Hematopoietic multipotent progenitor cell treated with erythropoietin and hydrocortisone succinate and interleukin-3 and kit ligand, for 6 days (in vitro differentiated cells): ENCODE measurements at regions not wholly inside any gene's neighbourhood (a gene's known extent, or its start where the extent isn't known, plus 50 kb on each side); places are given as distances from the start of the nearest gene placed in this dataset.
"Not testable (repeated sequence)": the region's sequence is repeated elsewhere in the genome, so short reads cannot be mapped to it uniquely, and the experiment has no call there.

ENCODE experiments used
- DNase-seq: peaks from one replicate; pipeline ENCODE4 v3.0.0-alpha.2; 2015

GRCh38 chr7:66413379-66414114, 208.4 kb downstream of the TPST1 start:
- peak; percentile 94 for DNase-seq

GRCh38 chr7:66415659-66416265, 210.6 kb downstream of the TPST1 start:
- DNase-seq: no peak

- no peak for DNase-seq
These were observed 210.1 kb upstream of the KCTD7 start for GRCh38 chr7:66418537-66418936.

- DNase-seq: peak; percentile 51
These were observed 209.5 kb upstream of the KCTD7 start for GRCh38 chr7:66419210-66419609.

GRCh38 chr7:66421830-66422475, 206.7 kb upstream of the KCTD7 start:
- peak; percentile 60 for DNase-seq

GRCh38 chr7:66423729-66424128, 205.0 kb upstream of the KCTD7 start:
- no peak for DNase-seq

GRCh38 chr7:66426332-66426731, 202.3 kb upstream of the KCTD7 start:
- DNase-seq: no peak

GRCh38 chr7:66426996-66427395, 201.7 kb upstream of the KCTD7 start:
- DNase-seq: peak; percentile 30

GRCh38 chr7:66427956-66428355, 200.7 kb upstream of the KCTD7 start:
- DNase-seq: no peak

GRCh38 chr7:66429498-66430163, 199.1 kb upstream of the KCTD7 start:
- DNase-seq: no peak

- no peak for DNase-seq
These were observed 198.5 kb upstream of the KCTD7 start for GRCh38 chr7:66430164-66430545.

- DNase-seq: not testable (repeated sequence)
These were observed 189.8 kb upstream of the KCTD7 start for GRCh38 chr7:66438703-66439405.

GRCh38 chr7:66442385-66442784, 186.3 kb upstream of the KCTD7 start:
- no peak for DNase-seq

- no peak for DNase-seq
These were observed 184.7 kb upstream of the KCTD7 start for GRCh38 chr7:66443946-66444345.

GRCh38 chr7:66447007-66447406, 181.7 kb upstream of the KCTD7 start:
- not testable (repeated sequence) for DNase-seq

- DNase-seq: not testable (repeated sequence)
These were observed 177.9 kb upstream of the KCTD7 start for GRCh38 chr7:66450814-66451213.

- DNase-seq: not testable (repeated sequence)
These were observed 177.0 kb upstream of the KCTD7 start for GRCh38 chr7:66451713-66452112.

- no peak for DNase-seq
These were observed 176.5 kb upstream of the KCTD7 start for GRCh38 chr7:66452165-66452564.

- DNase-seq: no peak
These were observed 175.3 kb upstream of the KCTD7 start for GRCh38 chr7:66453340-66453739.

GRCh38 chr7:66454600-66455225, 174.0 kb upstream of the KCTD7 start:
- DNase-seq: peak; percentile 18

- DNase-seq: not testable (repeated sequence)
These were observed 173.2 kb upstream of the KCTD7 start for GRCh38 chr7:66455432-66455831.

- not testable (repeated sequence) for DNase-seq
These were observed 172.2 kb upstream of the KCTD7 start for GRCh38 chr7:66456431-66456830.
